Adrenal gland (tissue), 5 donors: ENCODE measurements at regions not wholly inside any gene's neighbourhood (a gene's known extent, or its start where the extent isn't known, plus 50 kb on each side); places are given as distances from the start of the nearest gene placed in this dataset.

Source experiments
- CTCF ChIP-seq, 6 experiments: fragments of 450-650 bp in 4 of 6; fragments of 200-600 bp in 2 of 6; sonication (generic) in 1 of 6; IDR thresholded peaks; 1 replicate in 5 of 6; 2 replicates in 1 of 6; pipeline versions ENCODE4 v1.5.1 to v1.8.0; 2016 to 2021; ENCODE audit warnings: antibody characterized with exemption in 6 of 6, mild to moderate bottlenecking in 2 of 6, moderate library complexity in 1 of 6
- POLR2A ChIP-seq, 2 donors: fragments of 450-650 bp; IDR thresholded peaks; one replicate each; pipeline ENCODE4 v1.6.1; 2017; ENCODE audit warnings: antibody characterized with exemption in 2 of 2, mild to moderate bottlenecking in 2 of 2, moderate library complexity in 1 of 2
- donor health status: DM: no; HTN: no; CAD: no.

- TF ChIP-seq CTCF (IDR thresholded peaks at IDR 0.05) = no peak
- no peak for TF ChIP-seq POLR2A (IDR thresholded peaks at IDR 0.05)
Observed at GRCh38 chr21:22364163-22364562, 1366.0 kb downstream of the NCAM2 start.
